ENCODE measurements at regions not wholly inside any gene's neighbourhood (a gene's known extent, or its start where the extent isn't known, plus 50 kb on each side); places are given as distances from the start of the nearest gene placed in this dataset.

- Histone ChIP-seq H3K4me1 (ENCODE audit: control insufficient read depth in 1 of 2, insufficient read depth in 2 of 2, low read length in 2 of 2) (no peaks in the 10 kb centered on the region), H4K20me1 (ENCODE audit: insufficient read depth) (no peaks in the 10 kb centered on the region), H3K79me2 (ENCODE audit: insufficient read depth, low read length) (no peaks in the 10 kb centered on the region), H3K9me3 (ENCODE audit: control insufficient read depth in 1 of 2, insufficient read depth in 1 of 2, low read depth in 1 of 2, low read length in 2 of 2) (no peaks in the 10 kb centered on the region), H3K27me3 (ENCODE audit: insufficient read depth, low read length) (no peaks in the 10 kb centered on the region), H3K4me2 (ENCODE audit: low read length) (no peak overlapping the region), H3K9me2 (ENCODE audit: insufficient read depth) (no peaks in the 10 kb centered on the region), H3K9ac (ENCODE audit: low read length) (no peak overlapping the region), H3K27ac (ENCODE audit: low read depth, low read length) (no peak overlapping the region), H2AFZ (ENCODE audit: low read depth, low read length, poor library complexity, severe bottlenecking) (no peak overlapping the region), H3K36me3 (ENCODE audit: control insufficient read depth in 1 of 2, insufficient read depth in 2 of 2, low read length in 2 of 2) (no peaks in the 10 kb centered on the region), H3K4me3 (replicated peaks in 1 of 2; ENCODE audit: low read depth in 1 of 2, low read length in 2 of 2) (no peak overlapping the region)
- ATAC-seq (no peak), DNase-seq (ENCODE audit: low read depth, low spot score) (no peak)
- no TSS peak for BruUV-seq (replicated peaks)
- TF ChIP-seq YY1 (IDR thresholded peaks at IDR 0.05; ENCODE audit: extremely low read depth, insufficient replicate concordance, low read depth, low read length) (no peak), MAX (IDR thresholded peaks at IDR 0.05) (no peak), EZH2phosphoT487 (IDR thresholded peaks at IDR 0.05; ENCODE audit: borderline replicate concordance) (no peak), EGR1 (IDR thresholded peaks at IDR 0.05; ENCODE audit: low read depth) (no peak)
- TF ChIP-seq, protein P1, sequence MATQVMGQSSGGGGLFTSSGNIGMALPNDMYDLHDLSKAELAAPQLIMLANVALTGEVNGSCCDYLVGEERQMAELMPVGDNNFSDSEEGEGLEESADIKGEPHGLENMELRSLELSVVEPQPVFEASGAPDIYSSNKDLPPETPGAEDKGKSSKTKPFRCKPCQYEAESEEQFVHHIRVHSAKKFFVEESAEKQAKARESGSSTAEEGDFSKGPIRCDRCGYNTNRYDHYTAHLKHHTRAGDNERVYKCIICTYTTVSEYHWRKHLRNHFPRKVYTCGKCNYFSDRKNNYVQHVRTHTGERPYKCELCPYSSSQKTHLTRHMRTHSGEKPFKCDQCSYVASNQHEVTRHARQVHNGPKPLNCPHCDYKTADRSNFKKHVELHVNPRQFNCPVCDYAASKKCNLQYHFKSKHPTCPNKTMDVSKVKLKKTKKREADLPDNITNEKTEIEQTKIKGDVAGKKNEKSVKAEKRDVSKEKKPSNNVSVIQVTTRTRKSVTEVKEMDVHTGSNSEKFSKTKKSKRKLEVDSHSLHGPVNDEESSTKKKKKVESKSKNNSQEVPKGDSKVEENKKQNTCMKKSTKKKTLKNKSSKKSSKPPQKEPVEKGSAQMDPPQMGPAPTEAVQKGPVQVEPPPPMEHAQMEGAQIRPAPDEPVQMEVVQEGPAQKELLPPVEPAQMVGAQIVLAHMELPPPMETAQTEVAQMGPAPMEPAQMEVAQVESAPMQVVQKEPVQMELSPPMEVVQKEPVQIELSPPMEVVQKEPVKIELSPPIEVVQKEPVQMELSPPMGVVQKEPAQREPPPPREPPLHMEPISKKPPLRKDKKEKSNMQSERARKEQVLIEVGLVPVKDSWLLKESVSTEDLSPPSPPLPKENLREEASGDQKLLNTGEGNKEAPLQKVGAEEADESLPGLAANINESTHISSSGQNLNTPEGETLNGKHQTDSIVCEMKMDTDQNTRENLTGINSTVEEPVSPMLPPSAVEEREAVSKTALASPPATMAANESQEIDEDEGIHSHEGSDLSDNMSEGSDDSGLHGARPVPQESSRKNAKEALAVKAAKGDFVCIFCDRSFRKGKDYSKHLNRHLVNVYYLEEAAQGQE (IDR thresholded peaks at IDR 0.05; ENCODE audit: low read depth) = no peak
- ChIA-PET CTCF (no interaction called here), POLR2A (no interaction called here), RAD21 (ENCODE audit: low non-redundant PET in 1 of 2, low total read pairs in 2 of 2, uncharacterized antibody in 2 of 2, unreplicated experiment in 2 of 2) (no interaction called here)
- intact Hi-C loops (cut with micrococcal nuclease) = no loop called here
Measured at GRCh38 chr4:107192601-107193000, 156.5 kb upstream of the DKK2 start.

DNA sequence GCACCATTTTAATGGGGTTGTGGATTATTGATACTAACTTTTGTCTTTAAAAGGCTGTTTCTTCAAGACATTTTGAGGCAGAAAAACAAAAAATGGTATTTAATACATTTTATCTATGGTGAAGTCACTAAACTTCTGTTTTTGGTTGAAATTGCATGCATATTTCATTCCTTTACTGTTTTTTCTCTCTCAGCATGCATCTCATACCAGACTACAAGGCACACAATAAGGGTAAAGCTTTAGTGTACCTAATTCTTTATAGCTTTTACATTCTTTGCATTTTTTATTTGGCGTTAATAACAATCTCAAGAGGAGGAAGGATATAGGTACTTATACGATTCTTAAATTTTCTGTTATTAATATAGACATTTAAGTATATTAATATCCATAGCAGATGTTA, 151.0 kb upstream of the DKK2 start:
- Histone ChIP-seq H4K20me1 (ENCODE audit: insufficient read depth) (no peaks in the 10 kb centered on the region), H3K4me3 (replicated peaks in 1 of 2; ENCODE audit: low read depth in 1 of 2, low read length in 2 of 2) (no peak overlapping the region), H3K9me3 (ENCODE audit: control insufficient read depth in 1 of 2, insufficient read depth in 1 of 2, low read depth in 1 of 2, low read length in 2 of 2) (no peaks in the 10 kb centered on the region), H3K36me3 (ENCODE audit: control insufficient read depth in 1 of 2, insufficient read depth in 2 of 2, low read length in 2 of 2) (no peaks in the 10 kb centered on the region), H3K27me3 (ENCODE audit: insufficient read depth, low read length) (no peaks in the 10 kb centered on the region), H3K4me1 (ENCODE audit: control insufficient read depth in 1 of 2, insufficient read depth in 2 of 2, low read length in 2 of 2) (0 out of 4 replicates have a peak, but pooled peaks cover 0 to 2% of the 10 kb centered on the region in 2 experiments), H3K27ac (ENCODE audit: low read depth, low read length) (no peak overlapping the region), H3K9ac (ENCODE audit: low read length) (no peak overlapping the region), H2AFZ (ENCODE audit: low read depth, low read length, poor library complexity, severe bottlenecking) (no peak overlapping the region), H3K9me2 (ENCODE audit: insufficient read depth) (no peaks in the 10 kb centered on the region), H3K79me2 (ENCODE audit: insufficient read depth, low read length) (no peaks in the 10 kb centered on the region), H3K4me2 (ENCODE audit: low read length) (no peak overlapping the region)
- DNase-seq (ENCODE audit: low read depth, low spot score) (no peak), ATAC-seq (no peak)
- CTCF ChIA-PET = no interaction called here
- POLR2A ChIA-PET = no interaction called here
- intact Hi-C loops (cut with micrococcal nuclease) = loop anchor here (10.0 kb wide), 1 partner anchor 328 kb away; no protein-coding TSS in a partner anchor
- no TSS peak for BruUV-seq (replicated peaks)
- RAD21 ChIA-PET (ENCODE audit: low non-redundant PET in 1 of 2, low total read pairs in 2 of 2, uncharacterized antibody in 2 of 2, unreplicated experiment in 2 of 2) = no interaction called here
- TF ChIP-seq SP1 (IDR thresholded peaks at IDR 0.05; ENCODE audit: low read depth) = no peak
- no peak for TF ChIP-seq EGR1 (IDR thresholded peaks at IDR 0.05; ENCODE audit: low read depth)
